Right hindlimb (tissue), 1 donor: ENCODE measurements at regions not wholly inside any gene's neighbourhood (a gene's known extent, or its start where the extent isn't known, plus 50 kb on each side); places are given as distances from the start of the nearest gene placed in this dataset.
"Not testable (repeated sequence)": the region's sequence is repeated elsewhere in the genome, so short reads cannot be mapped to it uniquely, and the experiment has no call there.

Experiments used
- DNase-seq: peaks from one replicate; pipeline ENCODE4 v3.0.0-alpha.2; 2018

DNA sequence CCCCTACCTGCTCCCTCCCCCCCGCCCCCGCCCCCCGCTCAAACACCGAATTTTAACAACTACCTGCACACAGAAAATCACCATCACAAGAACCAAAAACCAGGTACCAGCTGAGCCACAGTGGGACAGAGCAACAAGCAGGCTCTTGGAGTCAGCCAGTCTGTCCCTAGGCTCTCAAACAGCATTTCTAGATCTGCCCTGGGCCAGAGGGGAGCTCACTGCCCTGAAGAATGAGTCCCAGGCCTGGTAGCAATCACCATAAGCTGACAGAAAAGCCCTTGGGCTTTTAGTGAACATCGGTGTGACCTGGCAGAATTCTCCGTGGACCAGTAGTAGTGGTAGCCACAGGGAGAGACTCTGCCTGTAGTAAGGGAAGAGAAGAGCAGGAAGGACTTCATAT is 58.3 kb downstream of the C11orf87 start:
- DNase-seq: no peak

DNA sequence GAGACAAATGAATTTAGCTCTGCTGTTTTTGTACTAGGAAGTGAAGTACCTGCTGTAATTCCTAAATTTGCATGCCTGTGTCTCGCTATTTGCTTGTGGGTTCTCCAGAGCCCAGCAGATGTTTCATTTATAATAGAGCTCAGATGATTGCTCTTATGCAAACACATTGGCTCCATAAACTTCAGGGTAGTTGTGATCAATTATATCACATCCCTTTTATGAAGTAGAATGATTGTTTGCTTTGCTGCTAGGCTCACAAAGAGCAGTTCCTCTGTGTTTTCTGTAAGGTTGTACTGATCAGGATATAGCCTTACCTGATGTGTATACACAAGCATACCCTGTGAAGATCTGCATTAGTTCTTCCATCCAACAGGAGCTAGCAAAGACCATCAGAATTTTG is 64.1 kb downstream of the C11orf87 start:
- no peak for DNase-seq

DNA sequence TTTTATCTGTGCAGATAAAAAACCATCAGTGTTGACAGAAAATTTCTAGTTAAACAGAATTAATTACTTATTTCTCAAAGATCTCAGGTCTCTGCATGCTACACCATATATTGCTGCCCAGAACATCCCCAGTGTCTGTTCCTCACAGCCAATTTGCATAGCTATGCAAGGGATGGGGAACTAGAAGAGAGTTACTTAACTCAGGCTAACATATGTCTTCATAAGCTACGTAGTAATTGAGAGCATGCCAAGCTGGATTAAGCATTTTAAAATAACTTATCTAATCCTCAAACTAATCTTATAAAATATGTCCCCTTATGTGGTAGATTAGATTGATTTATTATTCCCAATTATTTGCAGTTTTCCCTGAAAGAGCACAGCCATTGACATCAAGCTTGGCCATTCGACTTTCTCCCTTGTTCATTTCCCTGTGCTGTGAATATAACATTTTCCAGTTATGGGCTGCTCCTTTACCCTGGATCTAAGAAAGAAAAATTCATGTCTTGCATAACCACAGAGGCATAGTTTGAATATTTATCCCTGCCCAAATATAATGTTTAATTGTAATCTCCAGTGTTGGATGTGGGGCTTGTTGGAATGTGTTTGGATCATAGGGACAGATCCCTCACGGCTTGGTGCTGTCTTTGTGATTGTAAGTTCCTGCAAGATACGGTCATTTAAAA is 69.1 kb downstream of the C11orf87 start:
- no peak for DNase-seq

DNA sequence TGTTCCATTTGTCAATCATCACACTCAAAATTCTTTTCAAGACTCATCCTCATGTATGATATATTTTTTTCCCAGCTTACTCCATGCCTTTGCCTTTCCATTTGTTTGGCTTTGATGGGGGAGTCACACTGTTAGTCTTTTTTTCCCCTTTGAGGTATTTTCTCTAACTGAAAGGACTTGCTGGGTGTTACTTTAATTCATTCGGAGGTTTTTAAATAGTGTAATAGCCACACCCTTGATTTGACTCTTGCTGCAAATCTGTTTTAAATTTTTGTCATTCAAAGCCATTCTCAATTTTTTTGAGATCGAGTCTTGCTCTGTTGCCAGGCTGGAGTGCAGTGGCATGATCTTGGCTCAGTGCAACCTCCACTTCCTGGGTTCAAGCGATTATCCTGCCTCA is 84.1 kb downstream of the C11orf87 start:
- DNase-seq: no peak

DNA sequence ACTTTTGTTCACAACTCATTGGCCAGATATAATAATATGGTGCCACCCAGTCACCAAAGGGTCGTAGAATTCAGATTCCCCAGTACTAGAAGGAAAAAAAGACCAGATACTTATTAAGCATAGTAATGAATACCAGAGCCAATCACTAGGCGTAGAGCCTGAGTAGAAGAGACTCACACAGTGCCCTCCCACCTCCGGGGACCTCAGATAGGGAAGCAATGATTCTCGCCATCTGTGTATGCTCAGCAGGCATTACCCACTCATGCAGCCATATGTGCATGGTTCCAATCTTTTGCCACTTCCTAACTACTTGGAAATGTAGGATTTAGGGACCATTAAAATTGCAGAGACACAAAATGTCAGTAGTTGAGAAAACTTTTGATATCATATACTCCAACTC is 85.3 kb downstream of the C11orf87 start:
- no peak for DNase-seq

DNA sequence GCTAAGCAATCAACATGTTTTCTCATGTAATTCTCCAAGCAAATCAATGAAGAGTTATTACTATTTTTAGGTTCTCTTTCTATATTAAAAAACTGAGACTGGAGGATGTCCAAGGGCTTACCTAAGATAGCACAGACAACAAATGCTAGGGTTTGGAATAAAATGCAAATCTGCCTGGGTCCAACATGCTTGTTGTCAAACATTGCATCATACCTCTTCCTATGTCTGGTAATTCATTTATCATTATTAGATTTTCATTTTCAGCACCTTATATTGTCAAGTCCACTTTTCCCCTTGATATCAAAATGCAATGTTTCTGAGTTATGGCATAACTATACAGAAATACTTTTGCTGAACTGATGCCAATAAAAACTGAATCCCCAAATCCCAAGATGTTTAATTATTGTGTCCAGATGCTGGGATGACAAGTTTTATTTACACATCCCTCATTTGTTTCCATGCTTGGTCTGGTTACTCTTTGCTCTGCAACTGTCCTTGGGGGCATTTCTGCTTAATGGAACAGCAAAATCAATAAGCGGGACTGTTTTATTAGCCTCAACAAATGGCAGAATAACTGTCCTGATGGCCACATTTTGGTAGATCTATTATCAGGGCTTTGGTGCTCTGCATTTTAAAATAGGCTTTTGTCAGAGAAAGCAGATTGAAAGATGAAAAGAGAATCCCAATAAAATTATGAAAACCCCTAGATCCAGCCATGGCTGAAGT is 86.0 kb downstream of the C11orf87 start:
- DNase-seq: no peak

DNA sequence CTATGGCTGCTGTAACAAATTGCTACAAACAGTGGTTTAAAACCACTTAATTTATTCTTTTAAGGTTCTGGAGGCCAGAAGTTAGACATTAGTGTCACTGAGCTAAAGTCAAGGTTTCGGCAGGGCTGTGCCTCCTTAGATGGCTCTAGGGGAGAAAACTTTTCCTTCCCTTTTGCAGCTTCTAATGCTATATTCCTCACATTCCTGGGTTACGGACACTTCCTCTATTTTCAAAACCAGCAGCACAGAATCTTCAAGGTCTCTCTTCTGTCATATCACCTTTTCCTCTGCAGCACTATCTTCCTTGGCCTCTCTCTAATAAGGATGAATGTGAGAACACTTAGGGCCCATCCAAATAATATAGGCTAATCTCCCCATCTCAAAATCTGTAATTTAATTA is 87.0 kb downstream of the C11orf87 start:
- no peak for DNase-seq

DNA sequence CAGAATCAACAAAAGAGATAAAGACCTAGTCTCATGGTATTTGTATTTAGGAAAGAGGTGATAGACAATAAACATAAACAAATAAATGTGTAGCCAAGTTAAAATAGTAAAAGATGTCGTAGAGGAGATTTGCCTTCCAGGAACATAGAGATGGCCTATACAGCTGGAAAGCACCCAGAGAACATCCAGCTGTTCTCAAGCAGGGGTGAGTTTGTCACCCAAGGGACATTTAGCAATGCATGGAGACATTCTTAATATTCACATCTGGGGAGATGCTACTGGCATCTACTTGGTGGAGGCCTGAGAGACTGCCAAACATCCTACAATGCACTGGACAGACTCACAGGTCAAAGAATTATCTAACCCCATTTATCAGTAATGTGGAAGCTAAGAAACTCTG is 88.3 kb downstream of the C11orf87 start:
- DNase-seq: peak; percentile 44

DNA sequence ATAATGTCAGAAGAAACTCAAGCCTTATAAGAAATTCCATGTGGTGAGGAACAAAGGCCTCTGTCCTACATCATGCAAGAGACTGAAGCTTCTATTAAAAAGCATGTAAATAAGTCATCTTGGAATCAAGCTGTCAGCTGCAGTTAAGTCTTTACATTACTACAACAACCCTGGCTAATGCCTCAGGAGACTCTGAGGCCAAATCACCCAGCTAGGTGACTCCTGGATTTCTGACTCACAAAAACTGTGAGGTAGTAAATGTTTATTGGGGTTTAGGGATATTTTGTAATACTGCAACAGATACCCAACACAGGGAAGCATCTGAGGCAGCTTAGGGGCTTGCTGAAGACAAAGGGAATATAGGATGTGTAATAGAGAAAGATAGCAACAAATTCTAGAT is 89.6 kb downstream of the C11orf87 start:
- no peak for DNase-seq

DNA sequence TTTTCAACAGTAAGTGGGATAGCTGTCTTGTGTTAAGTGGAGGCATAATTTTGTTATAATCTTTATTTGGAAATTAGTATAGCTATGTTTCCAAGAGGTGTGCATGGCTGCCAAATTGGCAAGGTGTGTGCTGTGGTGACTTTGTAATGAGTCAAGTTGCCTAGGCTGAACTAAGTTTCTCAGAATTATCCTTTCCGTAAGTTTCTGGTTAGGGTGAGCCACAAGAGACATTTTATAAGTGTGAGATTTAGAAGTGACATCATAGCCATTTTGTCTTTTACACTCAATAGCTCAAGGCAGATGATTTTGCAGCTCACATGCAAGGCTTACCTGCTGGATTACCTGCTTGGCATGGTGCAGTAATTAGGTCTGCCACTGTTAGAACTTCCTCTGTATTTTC is 90.3 kb downstream of the C11orf87 start:
- DNase-seq: no peak

DNA sequence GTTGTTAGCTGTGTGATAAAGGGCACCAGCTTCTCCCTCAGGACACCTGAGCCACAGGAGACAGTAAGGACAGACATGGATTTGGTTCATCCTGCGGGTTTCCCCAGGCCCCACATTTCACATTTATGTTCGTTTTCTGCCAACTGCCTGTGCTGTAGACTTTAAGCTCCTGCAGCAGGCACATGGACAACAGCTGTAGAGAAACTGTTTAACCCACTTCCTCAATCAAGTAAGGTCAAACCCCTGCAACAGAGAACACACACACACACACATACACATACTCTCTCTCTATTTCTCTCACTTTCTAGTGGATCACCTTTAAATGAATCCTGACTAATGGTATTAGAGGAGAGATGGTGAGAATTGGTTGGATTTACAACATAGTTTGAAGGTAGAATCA is 90.7 kb downstream of the C11orf87 start:
- DNase-seq: no peak

DNA sequence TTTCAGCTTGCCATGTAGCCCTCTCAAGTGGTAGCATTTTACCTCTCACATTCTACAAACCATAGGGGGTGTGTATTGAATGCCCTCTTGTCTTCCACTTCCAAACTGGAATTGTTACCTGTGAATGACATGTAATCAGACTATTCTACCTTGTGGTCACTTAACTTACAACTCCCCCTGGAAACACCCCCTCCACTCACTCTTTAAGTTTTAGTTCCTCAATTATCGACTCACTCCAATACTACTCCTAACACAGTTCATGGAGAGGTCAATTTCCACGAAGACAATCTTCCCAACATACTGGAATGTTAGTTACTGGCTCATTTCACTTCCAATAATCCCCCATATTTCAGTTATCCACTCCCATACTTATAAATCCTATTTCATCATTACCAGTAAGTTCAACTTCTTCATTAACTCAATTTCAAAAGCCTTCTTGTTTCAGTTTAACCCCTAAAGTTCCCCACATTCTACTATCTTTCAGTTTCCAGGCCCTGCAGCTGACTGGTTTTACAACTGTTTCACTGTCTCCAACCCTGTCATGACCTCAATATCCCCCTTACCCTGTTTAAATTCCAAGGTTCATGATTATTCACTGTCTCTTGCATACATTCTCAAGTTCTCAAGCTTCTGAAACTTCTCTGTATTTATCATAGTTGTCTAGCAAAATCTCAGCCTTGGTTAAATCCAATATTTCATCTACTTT is 92.5 kb downstream of the C11orf87 start:
- DNase-seq: no peak

DNA sequence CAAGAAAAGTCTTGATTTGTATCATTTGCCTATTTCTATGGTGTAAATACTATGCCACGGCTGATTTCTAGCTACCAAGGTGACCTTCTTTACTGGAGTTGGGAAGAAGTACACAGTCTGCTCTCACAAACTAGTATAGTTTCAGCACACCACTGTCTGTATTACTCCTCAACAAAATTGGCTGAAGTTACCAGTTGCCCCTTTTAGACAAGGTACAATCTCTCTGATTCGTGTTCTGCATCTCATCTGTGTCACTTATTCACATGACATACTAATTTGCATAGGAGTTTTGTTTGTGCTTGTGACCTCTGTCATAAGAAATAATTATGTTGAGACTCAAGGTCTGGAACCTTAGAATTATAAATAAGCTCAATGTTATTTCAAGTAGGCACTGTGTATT is 97.3 kb downstream of the C11orf87 start:
- DNase-seq: no peak

DNA sequence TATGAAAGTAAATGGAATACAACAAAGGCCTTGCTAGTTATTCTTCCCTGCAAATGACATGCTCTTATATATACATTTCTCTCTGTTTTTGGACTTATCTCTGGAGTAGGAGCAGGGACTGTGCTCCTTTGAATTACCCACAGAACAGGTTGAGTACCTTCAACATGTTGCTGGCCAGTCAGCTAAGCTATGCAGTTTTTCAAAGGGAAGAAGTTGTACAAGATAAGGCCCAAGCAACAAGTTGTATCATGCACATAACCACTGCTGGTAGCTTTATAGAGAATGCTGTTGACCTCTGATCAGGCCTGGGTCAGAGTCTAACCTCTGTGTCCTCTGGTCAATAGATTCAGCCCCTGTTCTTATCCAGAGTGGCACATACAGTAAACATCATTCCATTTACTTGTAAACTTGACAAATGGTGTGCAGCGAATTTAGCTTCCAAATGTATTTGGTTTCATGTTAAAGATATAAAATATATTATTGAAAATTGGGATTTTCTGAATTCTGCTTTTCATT is 99.6 kb downstream of the C11orf87 start:
- no peak for DNase-seq

DNA sequence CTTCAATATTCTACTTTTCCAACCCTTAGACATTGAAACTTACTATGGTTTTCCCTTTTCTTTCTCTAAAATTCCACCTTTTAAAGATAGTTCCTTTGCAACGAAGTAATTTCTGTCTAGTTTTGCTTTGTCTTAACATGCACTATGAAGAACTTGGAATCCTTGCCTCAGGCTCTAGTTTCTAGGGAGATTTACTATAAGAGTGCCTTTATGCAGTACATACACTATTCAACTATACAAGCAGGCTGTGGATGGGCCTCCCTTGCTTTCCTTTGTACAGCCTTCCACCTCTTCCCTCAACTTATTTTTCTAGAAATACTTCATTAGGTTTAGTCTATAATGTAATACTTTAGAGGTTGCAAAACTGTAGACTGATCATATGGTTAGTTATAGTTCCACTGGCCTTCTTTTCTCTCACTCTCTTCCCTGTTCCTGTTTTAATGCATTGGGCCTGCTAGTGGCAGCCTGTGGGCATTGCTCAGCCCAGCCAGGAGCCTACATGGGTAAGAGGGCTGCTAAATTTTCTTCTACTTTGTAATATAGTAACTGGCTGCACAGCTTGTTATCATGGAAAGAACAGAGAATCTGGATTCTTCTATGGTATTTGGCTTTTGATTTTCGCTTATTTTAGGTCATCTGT is 100.2 kb downstream of the C11orf87 start:
- DNase-seq: no peak

DNA sequence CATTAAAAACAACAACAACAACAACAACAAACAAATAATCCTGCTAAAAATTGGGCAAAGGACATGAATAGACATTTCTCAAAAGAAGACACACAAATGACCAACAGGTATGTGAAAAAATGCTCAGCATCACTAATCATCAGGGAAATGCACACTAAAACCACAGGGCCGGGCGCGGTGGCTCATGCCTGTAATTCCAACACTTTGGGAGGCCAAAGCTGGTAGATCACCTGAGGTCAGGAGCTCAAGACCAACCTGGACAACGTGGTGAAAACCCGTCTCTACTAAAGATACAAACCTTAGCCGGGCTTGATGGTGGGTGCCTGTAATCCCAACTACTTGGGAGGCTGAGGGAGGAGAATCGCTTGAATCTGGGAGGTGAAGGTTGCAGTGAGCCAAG is 103.6 kb downstream of the C11orf87 start:
- DNase-seq: not testable (repeated sequence)

DNA sequence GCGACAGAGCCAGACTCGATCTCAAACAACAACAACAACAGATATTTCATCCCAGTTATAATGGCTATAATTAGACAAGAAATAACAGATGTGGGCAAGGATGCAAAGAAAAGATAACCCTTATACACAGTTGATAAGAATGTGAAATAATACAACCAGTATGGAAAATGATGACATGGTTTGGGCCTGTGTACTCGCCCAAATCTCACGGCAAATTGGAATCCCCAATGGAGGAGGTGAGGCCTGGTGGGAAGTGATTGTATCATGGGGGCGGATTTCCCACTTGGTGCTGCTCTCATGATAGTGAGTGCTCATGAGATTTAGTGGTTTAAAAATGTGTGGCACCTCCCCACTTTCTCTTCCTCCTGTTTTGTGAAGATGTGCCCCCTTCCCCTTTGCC is 104.1 kb downstream of the C11orf87 start:
- DNase-seq: no peak

DNA sequence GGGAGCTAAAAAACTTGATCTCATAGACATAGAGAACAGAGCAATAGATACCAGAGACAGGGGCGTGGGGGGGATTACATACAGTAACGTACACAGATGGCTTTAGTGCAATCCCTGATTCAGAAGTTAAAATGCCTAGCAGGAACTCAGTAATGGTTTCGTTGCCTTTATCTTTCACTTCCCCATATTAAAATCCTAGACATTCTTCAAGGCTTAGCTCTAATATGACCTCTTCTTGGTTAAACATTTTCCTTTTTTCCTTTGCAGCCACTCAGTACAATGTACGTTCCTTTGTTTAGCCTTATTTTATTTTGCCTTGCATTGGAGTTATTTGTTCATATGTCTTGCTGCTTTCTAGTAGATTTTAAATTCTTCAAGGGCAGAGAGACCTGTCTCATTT is 104.9 kb downstream of the C11orf87 start:
- DNase-seq: no peak

DNA sequence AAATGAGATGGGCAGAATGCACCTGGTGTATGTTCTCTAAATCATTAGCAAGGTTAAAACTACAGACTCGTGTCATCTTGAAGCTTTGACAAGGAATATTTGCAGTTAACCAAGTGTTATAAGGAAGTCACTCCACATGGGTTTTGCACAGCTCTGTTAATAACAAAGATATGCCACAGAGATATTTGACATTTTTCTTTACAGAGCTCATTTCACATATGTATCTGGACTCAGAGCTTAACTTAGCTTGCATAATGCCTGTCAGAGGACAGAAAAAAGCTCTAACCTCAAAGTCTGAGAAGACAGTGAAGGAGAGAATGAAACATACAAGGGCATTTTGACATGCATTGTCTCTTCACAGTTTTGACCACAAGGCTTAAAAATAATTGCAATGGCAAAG is 105.5 kb downstream of the C11orf87 start:
- DNase-seq: no peak

DNA sequence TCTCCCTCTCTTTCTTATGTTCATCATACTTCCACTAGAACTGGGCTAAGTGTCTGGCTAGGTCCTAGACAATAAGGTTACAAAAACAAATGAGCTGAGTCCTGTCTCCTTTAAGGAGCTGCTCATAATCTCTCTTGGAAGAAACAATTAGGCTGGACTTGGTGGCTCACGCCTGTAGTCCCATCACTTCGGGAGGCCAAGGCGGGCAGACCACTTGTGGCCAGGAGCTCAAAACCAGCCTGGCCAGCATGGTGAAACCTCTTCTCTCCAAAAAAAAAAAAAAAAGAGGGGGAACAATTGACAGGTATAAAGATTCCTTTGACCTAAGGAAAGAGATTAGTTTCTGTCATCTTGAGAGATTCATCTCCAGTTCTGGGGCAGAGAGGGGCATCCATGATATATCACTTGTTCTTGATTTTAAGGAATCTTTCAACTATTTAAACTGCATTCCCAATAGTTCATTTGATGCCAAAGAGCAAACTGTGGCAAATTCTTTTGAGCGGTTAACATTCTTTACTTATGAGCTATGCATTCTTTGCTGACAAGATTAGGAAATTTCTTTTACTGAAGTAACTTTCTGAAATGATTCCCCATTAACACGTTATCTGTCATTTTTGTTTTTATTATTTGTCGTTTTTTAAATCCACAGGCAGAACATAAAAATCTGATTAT is 125.5 kb downstream of the C11orf87 start:
- no peak for DNase-seq

DNA sequence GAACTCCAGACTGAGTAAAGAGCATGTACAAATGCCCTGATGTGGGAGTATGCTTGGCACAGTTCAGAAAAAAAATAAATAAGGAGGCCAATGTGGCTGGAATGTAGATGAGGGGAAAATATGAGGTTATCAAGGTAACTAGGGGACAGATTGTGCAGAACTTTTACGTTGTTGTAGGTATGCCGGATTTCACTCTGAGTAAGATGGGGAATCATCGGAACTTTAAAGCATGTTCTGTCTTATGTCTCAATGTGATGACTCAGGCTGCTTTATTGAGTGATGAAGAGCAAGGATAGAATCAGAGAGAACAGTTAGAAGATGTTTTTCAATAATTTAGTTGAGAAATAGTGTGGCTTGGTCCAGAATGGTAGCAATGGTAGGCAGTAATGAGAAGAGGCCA is 130.4 kb downstream of the C11orf87 start:
- no peak for DNase-seq

DNA sequence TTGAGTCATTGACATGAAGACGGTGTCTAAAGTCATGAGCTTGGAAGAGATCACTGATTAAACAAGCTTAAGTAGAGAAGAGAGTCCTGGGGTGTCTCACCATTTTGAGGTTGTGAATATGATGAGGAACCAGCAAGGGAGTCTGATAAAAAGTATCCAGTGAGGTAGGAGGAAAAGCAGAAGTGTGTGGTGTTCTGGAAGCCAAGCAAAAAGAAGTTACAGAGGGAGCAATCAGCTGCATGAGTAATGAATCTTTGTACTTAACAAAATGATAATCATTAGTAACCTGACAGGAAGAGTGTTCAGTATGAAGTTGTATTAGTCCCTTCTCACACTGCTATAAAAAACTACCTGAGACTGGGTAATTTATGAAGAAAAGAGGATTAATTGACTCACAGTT is 131.3 kb downstream of the C11orf87 start:
- DNase-seq: no peak

DNA sequence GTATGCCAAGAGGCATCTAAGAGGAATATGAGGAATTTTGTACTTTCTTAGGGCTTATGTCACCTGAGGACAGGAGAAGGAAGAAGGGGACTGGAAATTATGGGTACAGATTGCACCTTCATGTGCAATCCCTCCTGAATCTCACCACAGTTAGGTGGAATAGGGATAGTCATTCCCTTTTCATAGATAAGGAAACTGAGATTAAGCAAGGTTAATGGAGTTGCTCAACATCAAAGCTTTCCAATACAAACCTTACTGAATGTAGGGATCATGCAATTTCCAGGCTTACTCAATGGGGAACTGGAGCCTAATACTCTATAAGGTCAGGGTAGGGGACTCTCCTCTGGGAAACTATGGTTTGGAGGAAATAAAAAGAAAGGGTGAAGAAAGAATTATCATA is 133.0 kb downstream of the C11orf87 start:
- DNase-seq: no peak
